ENCODE measurements at regions not wholly inside any gene's neighbourhood (a gene's known extent, or its start where the extent isn't known, plus 50 kb on each side); places are given as distances from the start of the nearest gene placed in this dataset.

- intact Hi-C loops (cut with DNase I; ENCODE audit: low total_unique reads) = no loop called here
- no peak for TF ChIP-seq POLR2A (IDR thresholded peaks at IDR 0.05)
- TF ChIP-seq, protein P1, sequence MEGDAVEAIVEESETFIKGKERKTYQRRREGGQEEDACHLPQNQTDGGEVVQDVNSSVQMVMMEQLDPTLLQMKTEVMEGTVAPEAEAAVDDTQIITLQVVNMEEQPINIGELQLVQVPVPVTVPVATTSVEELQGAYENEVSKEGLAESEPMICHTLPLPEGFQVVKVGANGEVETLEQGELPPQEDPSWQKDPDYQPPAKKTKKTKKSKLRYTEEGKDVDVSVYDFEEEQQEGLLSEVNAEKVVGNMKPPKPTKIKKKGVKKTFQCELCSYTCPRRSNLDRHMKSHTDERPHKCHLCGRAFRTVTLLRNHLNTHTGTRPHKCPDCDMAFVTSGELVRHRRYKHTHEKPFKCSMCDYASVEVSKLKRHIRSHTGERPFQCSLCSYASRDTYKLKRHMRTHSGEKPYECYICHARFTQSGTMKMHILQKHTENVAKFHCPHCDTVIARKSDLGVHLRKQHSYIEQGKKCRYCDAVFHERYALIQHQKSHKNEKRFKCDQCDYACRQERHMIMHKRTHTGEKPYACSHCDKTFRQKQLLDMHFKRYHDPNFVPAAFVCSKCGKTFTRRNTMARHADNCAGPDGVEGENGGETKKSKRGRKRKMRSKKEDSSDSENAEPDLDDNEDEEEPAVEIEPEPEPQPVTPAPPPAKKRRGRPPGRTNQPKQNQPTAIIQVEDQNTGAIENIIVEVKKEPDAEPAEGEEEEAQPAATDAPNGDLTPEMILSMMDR (IDR thresholded peaks at IDR 0.05) = no peak
- no peak overlapping the region for H3K4me3 ChIP-seq (ENCODE audit: low read depth, poor library complexity, severe bottlenecking)
- 87 to 88% methylated on average over 18 to 19 of the region's 19 CpGs for WGBS, 2 donors
- DNase-seq (ENCODE audit: low spot score in 2 of 2) = peak in 1 of 2 donors; percentile 82
These were observed 211.4 kb upstream of the RTL1 start for GRCh38 chr14:101114726-101115515.

GRCh38 chr14:101115652-101116051 is 212.1 kb upstream of the RTL1 start:
- TF ChIP-seq POLR2A (IDR thresholded peaks at IDR 0.05) = no peak
- TF ChIP-seq, protein P1 (IDR thresholded peaks at IDR 0.05) = no peak
- 87 to 94% methylated on average over 8 of the region's 8 CpGs for WGBS, 2 donors
- no peak overlapping the region for H3K4me3 ChIP-seq (ENCODE audit: low read depth, poor library complexity, severe bottlenecking)
- intact Hi-C loops (cut with DNase I; ENCODE audit: low total_unique reads) = no loop called here
- DNase-seq (ENCODE audit: low spot score in 2 of 2) = no peak

GRCh38 chr14:101116065-101116464 is 212.5 kb upstream of the RTL1 start:
- intact Hi-C loops (cut with DNase I; ENCODE audit: low total_unique reads) = no loop called here
- no peak for DNase-seq (ENCODE audit: low spot score in 2 of 2)
- H3K4me3 ChIP-seq (ENCODE audit: low read depth, poor library complexity, severe bottlenecking) = no peak overlapping the region
- 81 to 93% methylated on average over 4 of the region's 4 CpGs for WGBS, 2 donors
- TF ChIP-seq, protein P1 (IDR thresholded peaks at IDR 0.05) = no peak
- TF ChIP-seq POLR2A (IDR thresholded peaks at IDR 0.05) = no peak

GRCh38 chr14:101116486-101117130 is 213.1 kb upstream of the RTL1 start:
- DNase-seq (ENCODE audit: low spot score in 2 of 2) = no peak
- 87 to 93% methylated on average over 14 to 16 of the region's 17 CpGs for WGBS, 2 donors
- intact Hi-C loops (cut with DNase I; ENCODE audit: low total_unique reads) = no loop called here
- TF ChIP-seq, protein P1 (IDR thresholded peaks at IDR 0.05) = no peak
- no peak for TF ChIP-seq POLR2A (IDR thresholded peaks at IDR 0.05)
- no peak overlapping the region for H3K4me3 ChIP-seq (ENCODE audit: low read depth, poor library complexity, severe bottlenecking)

GRCh38 chr14:101117543-101117942 is 214.0 kb upstream of the RTL1 start:
- no peak for DNase-seq (ENCODE audit: low spot score in 2 of 2)
- WGBS, 2 donors = 61 to 64% methylated on average over 2 of the region's 2 CpGs
- intact Hi-C loops (cut with DNase I; ENCODE audit: low total_unique reads) = no loop called here
- no peak for TF ChIP-seq POLR2A (IDR thresholded peaks at IDR 0.05)
- TF ChIP-seq, protein P1 (IDR thresholded peaks at IDR 0.05) = no peak
- no peak overlapping the region for H3K4me3 ChIP-seq (ENCODE audit: low read depth, poor library complexity, severe bottlenecking)
